Upper lobe of left lung (tissue), 4 donors: ENCODE measurements at regions not wholly inside any gene's neighbourhood (a gene's known extent, or its start where the extent isn't known, plus 50 kb on each side); places are given as distances from the start of the nearest gene placed in this dataset.
"Not testable (repeated sequence)": the region's sequence is repeated elsewhere in the genome, so short reads cannot be mapped to it uniquely, and the experiment has no call there.

Experiments used
- CTCF ChIP-seq, 6 experiments: fragments of 450-650 bp in 4 of 6; fragments of 200-600 bp in 2 of 6; sonication (generic) in 2 of 6; IDR thresholded peaks; one replicate each; pipeline ENCODE4 v1.5.1; 2016 to 2019; ENCODE audit warnings: antibody characterized with exemption in 6 of 6
- POLR2A ChIP-seq, 4 donors: fragments of 450-650 bp; IDR thresholded peaks; one replicate each; pipeline ENCODE4 v1.5.1; 2016 to 2017; ENCODE audit warnings: antibody characterized with exemption in 4 of 4, mild to moderate bottlenecking in 2 of 4

GRCh38 chr2:87507378-87508348 is 240.2 kb upstream of the PLGLB2 start:
- TF ChIP-seq CTCF, POLR2A (IDR thresholded peaks at IDR 0.05): not testable (repeated sequence)
